G401 (cell line): ENCODE measurements at regions not wholly inside any gene's neighbourhood (a gene's known extent, or its start where the extent isn't known, plus 50 kb on each side); places are given as distances from the start of the nearest gene placed in this dataset.

Experiments used
- DNase-seq: peaks from one replicate; pipeline ENCODE4 v3.0.0-alpha.2; 2015; ENCODE audit warnings: low spot score
- in situ Hi-C: cut with HindIII; loops from 2 replicates; pipeline ENCODE4 v1.10.0; 2016; ENCODE audit warnings: low sequenced_read_pairs, mixed read lengths

DNA sequence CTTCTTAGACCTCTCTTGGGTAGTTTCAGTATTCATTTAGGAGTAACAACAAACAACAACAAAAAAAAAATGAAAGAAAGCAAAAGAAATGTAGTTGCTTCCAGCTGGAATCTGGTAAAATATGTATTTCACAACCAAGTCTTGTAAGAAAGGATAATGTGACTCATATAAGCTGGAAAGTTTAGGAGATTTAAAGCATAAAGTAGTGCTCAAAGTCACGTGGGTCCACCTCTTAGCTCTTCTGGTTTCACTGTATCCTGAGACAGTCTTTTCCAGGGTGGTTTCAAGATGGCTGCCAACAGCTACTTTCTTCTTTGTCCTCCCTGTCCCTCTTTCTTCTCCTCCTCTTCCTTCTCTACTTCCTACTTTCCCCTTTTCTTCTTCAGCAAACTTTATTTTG is 69.5 kb upstream of the CDK13 start:
- in situ Hi-C loops = no loop called here

DNA sequence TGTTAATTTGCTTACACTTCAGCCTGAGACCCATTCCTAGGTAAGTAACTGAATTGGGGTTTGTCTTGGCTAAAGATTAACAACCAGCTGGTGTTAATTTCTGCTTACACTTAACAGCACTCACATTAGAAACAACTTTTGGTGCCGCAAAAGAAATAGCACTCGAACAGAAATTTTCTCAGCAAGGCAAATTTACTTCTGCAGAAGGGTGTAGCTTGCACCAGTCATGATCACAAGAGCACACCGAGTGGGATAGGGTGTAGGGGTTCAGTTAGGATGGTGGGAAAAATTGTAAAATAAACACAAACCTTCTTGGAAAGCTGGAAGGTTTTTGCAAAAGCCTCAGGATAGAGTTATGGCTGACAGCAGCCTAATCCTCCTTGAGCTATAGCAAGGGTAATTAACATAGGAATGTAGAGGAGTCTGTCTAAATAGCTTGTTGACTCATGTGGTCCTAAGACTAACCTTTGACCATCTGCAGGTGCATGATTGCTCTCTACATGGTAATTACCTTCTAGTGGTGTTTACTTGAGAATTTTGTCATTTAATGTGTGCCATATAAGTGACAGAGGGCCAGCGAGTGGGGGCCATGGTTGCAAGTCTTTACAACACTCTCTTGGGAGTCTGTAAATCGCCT is 67.8 kb upstream of the CDK13 start:
- DNase-seq = no peak
- in situ Hi-C loops = no loop called here

More for the DNA sequence above, 69.5 kb upstream of the CDK13 start:
- no peak for DNase-seq

DNA sequence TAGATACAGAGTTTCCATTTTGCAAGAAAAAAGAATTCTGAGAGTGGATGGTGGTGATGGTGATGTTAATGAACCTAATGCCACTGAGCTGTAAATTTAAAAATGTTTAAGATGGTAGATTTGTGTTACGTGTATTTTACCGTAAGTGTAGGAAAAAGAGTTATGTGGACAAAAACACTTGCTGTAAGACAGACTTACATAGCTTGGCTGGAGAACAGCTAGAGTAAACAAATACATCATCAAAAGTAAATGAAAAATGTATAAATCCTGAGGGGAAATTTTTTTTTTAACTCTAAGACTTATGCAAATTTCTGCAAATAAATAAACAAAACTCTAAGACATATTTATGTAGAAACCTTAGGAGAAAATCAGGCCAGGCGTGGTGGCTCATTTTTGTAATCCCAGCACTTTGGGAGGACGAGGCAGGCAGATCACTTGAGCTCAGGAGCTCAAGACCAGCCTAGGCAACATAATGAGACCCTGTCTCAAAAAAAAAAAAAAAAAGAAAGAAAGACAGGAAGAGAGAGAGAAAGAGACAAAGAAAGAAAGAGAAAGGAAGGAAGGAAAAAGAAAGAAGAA is 66.2 kb upstream of the CDK13 start:
- no peak for DNase-seq
- in situ Hi-C loops = no loop called here

DNA sequence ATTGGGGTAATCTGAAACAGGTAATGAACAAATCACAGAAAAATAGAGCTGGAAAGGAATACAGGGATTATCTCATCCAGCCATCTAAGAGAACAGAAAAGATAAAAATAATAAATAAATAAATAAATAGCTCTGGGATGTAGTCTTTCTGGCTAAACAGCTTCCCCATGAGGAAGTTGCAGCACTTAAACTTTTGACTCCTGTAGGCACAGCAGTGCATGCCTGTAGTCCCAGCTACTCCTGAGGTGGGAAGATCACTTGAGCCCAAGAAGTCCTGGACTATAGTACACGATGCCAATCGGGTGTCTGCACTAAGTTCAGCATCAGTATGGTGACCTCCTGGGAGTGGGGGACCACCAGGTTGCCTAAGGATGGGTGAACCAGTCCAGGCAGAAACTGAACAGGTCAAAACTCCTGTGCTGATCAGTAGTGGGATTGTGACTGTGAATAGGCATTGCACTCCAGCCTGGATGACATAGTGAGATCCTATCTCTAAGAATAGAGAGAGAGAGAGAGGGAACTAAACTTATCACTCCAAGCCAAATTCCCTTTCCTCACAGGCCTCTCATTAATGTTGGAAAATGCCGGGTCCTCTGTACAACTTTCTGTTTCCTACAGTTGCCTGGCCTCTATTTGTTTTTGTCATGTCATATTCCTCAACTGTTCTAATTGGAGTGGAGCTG is 61.7 kb upstream of the CDK13 start:
- in situ Hi-C loops = no loop called here
- DNase-seq = no peak

DNA sequence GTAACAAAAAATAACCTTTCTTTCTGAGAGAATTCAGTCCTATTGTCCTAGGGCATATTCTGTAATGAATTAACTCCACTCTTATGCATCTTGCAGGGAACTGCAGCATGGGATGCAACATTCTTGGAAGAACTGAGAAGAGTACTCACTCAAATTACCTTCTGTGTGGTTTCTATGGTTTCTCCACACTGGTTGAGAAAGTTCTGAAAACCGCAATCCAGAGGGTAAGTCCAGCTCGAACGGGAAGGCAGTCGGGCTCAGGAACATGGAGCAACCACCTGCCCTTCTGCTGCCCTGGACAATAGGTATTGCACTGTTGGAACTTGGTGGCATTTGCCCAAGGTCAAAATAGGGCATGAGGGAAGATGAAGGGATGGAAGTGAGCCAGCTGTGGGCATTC is 59.6 kb upstream of the CDK13 start:
- DNase-seq = no peak
- in situ Hi-C loops = no loop called here

DNA sequence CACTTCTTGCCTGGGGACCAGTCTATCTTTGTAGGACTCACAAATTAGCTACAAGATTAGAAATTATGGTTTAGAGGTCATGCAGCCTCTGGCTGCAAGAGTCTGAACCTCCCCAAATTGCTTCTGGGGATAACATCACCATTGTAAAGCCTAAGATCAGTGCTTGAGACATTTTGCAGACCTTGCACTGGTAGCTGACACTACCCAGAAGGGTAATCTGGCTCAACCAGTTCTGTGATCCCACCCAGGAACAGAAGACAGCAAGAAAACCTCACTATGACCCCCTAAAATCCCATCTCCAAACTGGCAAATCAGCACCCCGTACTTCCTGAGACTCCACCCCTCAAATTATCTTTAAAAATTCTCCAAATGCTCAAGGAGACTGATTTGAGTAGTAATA is 58.2 kb upstream of the CDK13 start:
- no peak for DNase-seq
- in situ Hi-C loops = no loop called here

DNA sequence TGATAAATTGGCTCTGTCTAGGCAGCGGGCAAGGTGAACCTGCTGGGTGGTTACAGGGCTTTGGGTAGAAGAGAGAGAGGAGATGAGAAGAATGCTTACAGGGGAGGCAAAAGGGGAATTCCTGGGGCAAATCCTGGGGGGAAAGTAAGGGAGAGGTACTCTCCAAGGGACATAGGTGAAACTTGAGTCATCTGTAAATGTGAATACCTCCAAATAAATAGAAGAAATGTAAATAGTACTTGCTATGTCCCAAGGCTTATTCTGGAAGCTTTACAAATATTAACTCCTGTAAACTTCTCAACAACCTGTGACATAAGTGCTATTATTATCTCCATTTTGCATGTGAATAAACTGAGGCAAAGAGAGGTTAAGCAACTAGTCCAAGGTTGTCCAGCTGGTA is 57.7 kb upstream of the CDK13 start:
- DNase-seq = no peak
- in situ Hi-C loops = no loop called here

DNA sequence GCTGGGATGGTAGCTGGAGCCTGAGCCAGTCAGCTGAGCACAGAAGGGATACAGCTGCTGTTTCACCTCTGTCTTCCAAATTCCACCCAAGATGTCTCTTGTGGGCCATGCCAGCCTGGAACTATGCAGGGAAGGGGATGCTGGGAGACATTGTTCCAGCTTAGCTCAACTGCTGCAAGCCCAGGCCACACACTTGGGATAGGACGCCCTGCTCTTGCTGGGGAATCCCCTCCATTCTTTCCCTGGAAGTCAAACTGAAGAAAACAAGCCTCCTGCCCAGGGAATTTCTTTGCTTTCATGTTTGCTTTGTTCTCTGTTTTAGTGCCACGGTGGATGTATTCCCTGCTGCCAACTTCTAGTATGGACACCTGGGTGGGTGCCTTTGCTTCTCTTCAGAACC is 55.2 kb upstream of the CDK13 start:
- in situ Hi-C loops = no loop called here
- no peak for DNase-seq

DNA sequence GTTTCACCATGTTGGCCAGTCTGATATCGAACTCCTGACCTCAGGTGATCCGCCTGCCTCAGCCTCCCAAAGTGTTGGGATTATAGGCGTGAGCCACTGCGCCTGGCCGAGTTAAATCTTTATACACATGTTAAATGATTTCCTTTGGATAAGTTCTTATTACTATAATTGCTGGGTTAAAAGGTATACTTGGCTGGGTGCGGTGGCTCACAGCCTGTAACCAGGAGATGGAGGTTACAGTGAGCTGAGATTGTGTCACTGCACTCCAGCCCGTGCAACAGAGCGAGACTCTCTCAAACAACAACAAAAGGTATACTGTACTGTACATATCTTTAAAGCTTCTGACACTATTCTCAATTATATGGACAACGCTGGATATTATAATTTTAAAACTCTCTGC is 53.2 kb upstream of the CDK13 start:
- no peak for DNase-seq
- in situ Hi-C loops = no loop called here

DNA sequence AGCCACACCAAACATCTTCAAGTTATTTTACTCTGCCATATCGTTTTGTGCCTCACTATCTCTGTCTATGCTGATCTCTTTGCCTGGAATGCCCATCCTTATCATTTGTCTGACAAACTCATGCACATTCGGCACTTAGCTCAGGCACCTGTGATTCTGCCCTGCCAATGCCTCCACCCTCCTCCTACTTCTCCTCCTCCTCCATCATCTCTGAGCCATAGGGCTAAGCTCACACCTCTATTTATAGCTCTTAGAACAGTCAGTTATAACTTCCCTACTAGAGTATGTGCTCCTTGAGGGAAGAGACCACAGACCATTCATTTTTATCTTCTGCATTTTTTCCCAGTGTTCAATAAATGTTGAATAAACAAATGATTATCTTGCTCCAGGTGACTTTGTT is 51.2 kb upstream of the CDK13 start:
- DNase-seq = no peak
- in situ Hi-C loops = no loop called here
